Uterus (tissue), 3 donors: ENCODE measurements at regions not wholly inside any gene's neighbourhood (a gene's known extent, or its start where the extent isn't known, plus 50 kb on each side); places are given as distances from the start of the nearest gene placed in this dataset.
"Not testable (repeated sequence)": the region's sequence is repeated elsewhere in the genome, so short reads cannot be mapped to it uniquely, and the experiment has no call there.

Source experiments
- DNase-seq, 2 donors: peaks; one replicate each; pipeline ENCODE4 v3.0.0-alpha.2; 2019 to 2020
- H3K27ac ChIP-seq, 2 donors: fragments of 200-600 bp; sonication (generic); 1 replicate in 1 of 2; 2 replicates in 1 of 2; pipeline ENCODE4 v1.5.1; 2016 to 2018
- H3K27me3 ChIP-seq, 2 donors: fragments of 200-600 bp; sonication (generic); one replicate each; pipeline ENCODE4 v1.5.1; 2018 to 2019; ENCODE audit warnings: control low read depth in 1 of 2
- H3K36me3 ChIP-seq, 2 donors: fragments of 200-600 bp; sonication (generic); one replicate each; pipeline ENCODE4 v1.5.1; 2019; ENCODE audit warnings: control low read depth in 1 of 2
- H3K4me1 ChIP-seq, 2 donors: fragments of 200-600 bp; sonication (generic); one replicate each; pipeline ENCODE4 v1.5.1; 2018 to 2019; ENCODE audit warnings: control low read depth in 1 of 2
- H3K4me3 ChIP-seq, 2 donors: fragments of 200-600 bp; sonication (generic); 1 replicate in 1 of 2; 2 replicates in 1 of 2; pipeline ENCODE4 v1.5.1; 2018 to 2019; ENCODE audit warnings: mild to moderate bottlenecking in 1 of 2
- H3K9me3 ChIP-seq, 2 donors: fragments of 200-600 bp; sonication (generic); one replicate each; pipeline ENCODE4 v1.5.1; 2019; ENCODE audit warnings: control low read depth in 1 of 2
- CTCF ChIP-seq, 4 experiments: fragments of 200-600 bp in 2 of 4; fragments of 450-650 bp in 2 of 4; sonication (generic) in 2 of 4; IDR thresholded peaks; one replicate each; pipeline ENCODE4 v1.5.1; 2016 to 2019; ENCODE audit warnings: antibody characterized with exemption in 4 of 4, mild to moderate bottlenecking in 2 of 4, moderate library complexity in 1 of 4
- POLR2A ChIP-seq, 2 donors: fragments of 450-650 bp; IDR thresholded peaks; one replicate each; pipeline ENCODE4 v1.6.1; 2016; ENCODE audit warnings: antibody characterized with exemption in 2 of 2, mild to moderate bottlenecking in 1 of 2, moderate library complexity in 1 of 2
- intact Hi-C: fragments of 100-400 bp; cut with DNase I; formaldehyde crosslinking; loops from one replicate; pipeline ENCODE4 v1.15.1; 2023; ENCODE audit warnings: low total_unique reads
- donor health status: DM: yes; HTN: yes; CAD: no.

GRCh38 chr4:34502086-34502485 is 1742.2 kb downstream of the ARAP2 start:
- no peak overlapping the region for H3K27ac ChIP-seq
- no peaks in the 10 kb centered on the region for H3K4me1 ChIP-seq
- no peaks in the 10 kb centered on the region for H3K9me3 ChIP-seq
- no peaks in the 10 kb centered on the region for H3K36me3 ChIP-seq
- no peaks in the 10 kb centered on the region for H3K27me3 ChIP-seq
- TF ChIP-seq POLR2A (IDR thresholded peaks at IDR 0.05): no peak
- no peak for TF ChIP-seq CTCF (IDR thresholded peaks at IDR 0.05)
- intact Hi-C loops: no loop called here
- DNase-seq: no peak
- H3K4me3 ChIP-seq: no peak overlapping the region

- H3K27ac ChIP-seq, H3K9me3 ChIP-seq, H3K4me3 ChIP-seq, H3K4me1 ChIP-seq, H3K27me3 ChIP-seq, H3K36me3 ChIP-seq, intact Hi-C loops, DNase-seq: not testable (repeated sequence)
Measured at GRCh38 chr4:34504731-34505130, 1739.6 kb downstream of the ARAP2 start.

GRCh38 chr4:34506511-34507092 is 1737.7 kb downstream of the ARAP2 start:
- intact Hi-C loops, H3K4me3 ChIP-seq, H3K27me3 ChIP-seq: not testable (repeated sequence)

GRCh38 chr4:34512616-34513015 is 1731.7 kb downstream of the ARAP2 start:
- no peak overlapping the region for H3K27ac ChIP-seq
- H3K27me3 ChIP-seq: no peaks in the 10 kb centered on the region
- intact Hi-C loops: no loop called here
- no peak for TF ChIP-seq POLR2A (IDR thresholded peaks at IDR 0.05)
- TF ChIP-seq CTCF (IDR thresholded peaks at IDR 0.05): no peak
- peaks cover 0 to 3% of the 10 kb centered on the region in 2 donors for H3K36me3 ChIP-seq
- no peaks in the 10 kb centered on the region for H3K4me1 ChIP-seq
- H3K9me3 ChIP-seq: peaks cover 0 to 3% of the 10 kb centered on the region in 2 donors
- H3K4me3 ChIP-seq: no peak overlapping the region
- DNase-seq: no peak

More at GRCh38 chr4:34506511-34507092, 1737.7 kb downstream of the ARAP2 start:
- not testable (repeated sequence) for DNase-seq, H3K9me3 ChIP-seq, H3K36me3 ChIP-seq, H3K27ac ChIP-seq, H3K4me1 ChIP-seq

GRCh38 chr4:34516524-34516923 is 1727.8 kb downstream of the ARAP2 start:
- H3K4me1 ChIP-seq: no peaks in the 10 kb centered on the region
- intact Hi-C loops: no loop called here
- no peaks in the 10 kb centered on the region for H3K9me3 ChIP-seq

GRCh38 chr4:34534916-34535315 is 1709.4 kb downstream of the ARAP2 start:
- no peak for DNase-seq
- Histone ChIP-seq H3K4me3 (no peak overlapping the region), H3K9me3 (no peaks in the 10 kb centered on the region), H3K36me3 (no peaks in the 10 kb centered on the region), H3K27me3 (no peaks in the 10 kb centered on the region), H3K27ac (no peak overlapping the region), H3K4me1 (no peaks in the 10 kb centered on the region)
- no peak for TF ChIP-seq CTCF (IDR thresholded peaks at IDR 0.05)
- no peak for TF ChIP-seq POLR2A (IDR thresholded peaks at IDR 0.05)
- intact Hi-C loops: no loop called here

More at GRCh38 chr4:34516524-34516923, 1727.8 kb downstream of the ARAP2 start:
- no peak for TF ChIP-seq CTCF (IDR thresholded peaks at IDR 0.05)
- no peak for TF ChIP-seq POLR2A (IDR thresholded peaks at IDR 0.05)
- Histone ChIP-seq H3K4me3 (no peak overlapping the region), H3K27ac (no peak overlapping the region), H3K27me3 (no peaks in the 10 kb centered on the region), H3K36me3 (peaks cover 0 to 8% of the 10 kb centered on the region in 2 donors)
- DNase-seq: no peak
